Astrocyte of the cerebellum (primary cell): ENCODE measurements at regions not wholly inside any gene's neighbourhood (a gene's known extent, or its start where the extent isn't known, plus 50 kb on each side); places are given as distances from the start of the nearest gene placed in this dataset.
"Not testable (repeated sequence)": the region's sequence is repeated elsewhere in the genome, so short reads cannot be mapped to it uniquely, and the experiment has no call there.

ENCODE experiments used
- DNase-seq: peaks from one replicate; pipeline ENCODE4 v3.0.0-alpha.2; 2011; ENCODE audit warnings: low read depth
- H3K4me3 ChIP-seq: 2 replicates; pipeline ENCODE4 v1.5.1; 2011; ENCODE audit warnings: mild to moderate bottlenecking, low read depth, low read length, moderate library complexity
- CTCF ChIP-seq: IDR thresholded peaks from 2 replicates; pipeline ENCODE4 v1.5.1; 2012; ENCODE audit warnings: low read length, low read depth, moderate library complexity, mild to moderate bottlenecking; ENCODE audit errors: missing control alignments
- in situ Hi-C: cut with HindIII; loops from 2 replicates; pipeline ENCODE4 v1.10.0; 2017; ENCODE audit warnings: low sequenced_read_pairs

GRCh38 chr22:27075891-27076290, 418.5 kb downstream of the MIAT start:
- no peak overlapping the region for H3K4me3 ChIP-seq
- in situ Hi-C loops = no loop called here
- DNase-seq = no peak
- no peak for TF ChIP-seq CTCF

GRCh38 chr22:27078064-27078463, 420.7 kb downstream of the MIAT start:
- in situ Hi-C loops, H3K4me3 ChIP-seq, DNase-seq: not testable (repeated sequence)

- H3K4me3 ChIP-seq = no peak overlapping the region
- in situ Hi-C loops = no loop called here
- TF ChIP-seq CTCF = no peak
- DNase-seq = no peak
Observed at GRCh38 chr22:27080036-27080578, 422.7 kb downstream of the MIAT start.

- no peak for DNase-seq
- no peak for TF ChIP-seq CTCF
- H3K4me3 ChIP-seq = no peak overlapping the region
- in situ Hi-C loops = no loop called here
Observed at GRCh38 chr22:27080863-27081262, 423.5 kb downstream of the MIAT start.

GRCh38 chr22:27083610-27084009, 426.2 kb downstream of the MIAT start:
- no peak overlapping the region for H3K4me3 ChIP-seq
- TF ChIP-seq CTCF = no peak
- no peak for DNase-seq
- in situ Hi-C loops = no loop called here

GRCh38 chr22:27084130-27084529, 426.7 kb downstream of the MIAT start:
- in situ Hi-C loops = no loop called here

More at GRCh38 chr22:27084130-27084529, 426.7 kb downstream of the MIAT start:
- DNase-seq = no peak
- no peak for TF ChIP-seq CTCF
- H3K4me3 ChIP-seq = no peak overlapping the region
